Adrenal gland (tissue), 9 donors: ENCODE measurements at regions not wholly inside any gene's neighbourhood (a gene's known extent, or its start where the extent isn't known, plus 50 kb on each side); places are given as distances from the start of the nearest gene placed in this dataset.

Experiments used
- DNase-seq, 7 donors: peaks; one replicate each; pipeline ENCODE4 v3.0.0-alpha.2; 2019 to 2020
- H3K27ac ChIP-seq, 5 donors: fragments of 200-600 bp; sonication (generic) in 4 of 5; 1 replicate in 3 of 5; 2 replicates in 2 of 5; pipeline versions ENCODE4 v1.5.1 to v1.8.0; 2016 to 2020; ENCODE audit warnings: mild to moderate bottlenecking in 1 of 5
- H3K27me3 ChIP-seq: fragments of 200-600 bp; 2 replicates; pipeline ENCODE4 v1.8.0; 2021
- H3K36me3 ChIP-seq, 2 donors: fragments of 200-600 bp; replicated peaks in 1 of 2; 1 replicate in 1 of 2; 2 replicates in 1 of 2; pipeline versions ENCODE4 v1.5.1 to v1.8.0; 2018 to 2022
- H3K4me1 ChIP-seq, 2 donors: fragments of 200-600 bp; replicated peaks in 1 of 2; 1 replicate in 1 of 2; 2 replicates in 1 of 2; pipeline versions ENCODE4 v1.5.1 to v1.8.0; 2018 to 2021
- H3K4me3 ChIP-seq, 4 donors: fragments of 200-600 bp; sonication (generic) in 3 of 4; one replicate each; pipeline ENCODE4 v1.5.1; 2016 to 2018
- H3K9me3 ChIP-seq, 3 donors: fragments of 200-600 bp; sonication (generic) in 1 of 3; replicated peaks in 1 of 3; 1 replicate in 2 of 3; 2 replicates in 1 of 3; pipeline versions ENCODE4 v1.5.1 to v1.8.0; 2016 to 2021
- CTCF ChIP-seq, 6 experiments: fragments of 450-650 bp in 4 of 6; fragments of 200-600 bp in 2 of 6; sonication (generic) in 1 of 6; IDR thresholded peaks; 1 replicate in 5 of 6; 2 replicates in 1 of 6; pipeline versions ENCODE4 v1.5.1 to v1.8.0; 2016 to 2021; ENCODE audit warnings: antibody characterized with exemption in 6 of 6, mild to moderate bottlenecking in 2 of 6, moderate library complexity in 1 of 6
- POLR2A ChIP-seq, 2 donors: fragments of 450-650 bp; IDR thresholded peaks; one replicate each; pipeline ENCODE4 v1.6.1; 2017; ENCODE audit warnings: antibody characterized with exemption in 2 of 2, mild to moderate bottlenecking in 2 of 2, moderate library complexity in 1 of 2
- WGBS, 4 donors: extraction: QIAGEN DNeasy Blood & Tissue Kit in 2 of 4; methylation state at CpG; one replicate each; pipeline versions ENCODE4 v1.1.5 to v1.1.7; 2013 to 2017; 5-methylcytosine and 5-hydroxymethylcytosine counted together
- intact Hi-C, 2 donors: fragments of 100-400 bp; cut with DNase I; formaldehyde crosslinking; loops; one replicate each; pipeline versions ENCODE4 v1.14.1 to v1.15.0; 2022 to 2023
- donor health status: healthy with polysubstance abuse.
- donor health status: Bipolar disorder and iron deficiency.
- donor health status: DM: yes; HTN: yes; CAD: no.
- donor health status: DM: no; HTN: no; CAD: no.
- donor health status: DM: no; HTN: no; CAD: no.

GRCh38 chr1:87902830-87903229 is 574.1 kb downstream of the LMO4 start:
- intact Hi-C loops: no loop called here
- no peaks in the 10 kb centered on the region for H3K4me1 ChIP-seq
- H3K27me3 ChIP-seq: no peaks in the 10 kb centered on the region
- no peaks in the 10 kb centered on the region for H3K36me3 ChIP-seq
- no peaks in the 10 kb centered on the region for H3K9me3 ChIP-seq
- H3K4me3 ChIP-seq: no peak overlapping the region
- TF ChIP-seq CTCF (IDR thresholded peaks at IDR 0.05) (no peak), POLR2A (IDR thresholded peaks at IDR 0.05) (no peak)
- peak in 2 of 7 donors; percentile 1 to 14 for DNase-seq
- 39 to 49% (median 47%) methylated on average over 4 of the region's 4 CpGs for WGBS, 4 donors
- no peak overlapping the region for H3K27ac ChIP-seq

- intact Hi-C loops: no loop called here
- H3K9me3 ChIP-seq: no peaks in the 10 kb centered on the region
- no peak overlapping the region for H3K4me3 ChIP-seq
- no peaks in the 10 kb centered on the region for H3K27me3 ChIP-seq
- TF ChIP-seq POLR2A (IDR thresholded peaks at IDR 0.05) (no peak), CTCF (IDR thresholded peaks at IDR 0.05) (no peak)
- H3K36me3 ChIP-seq: no peaks in the 10 kb centered on the region
- no peaks in the 10 kb centered on the region for H3K4me1 ChIP-seq
- H3K27ac ChIP-seq: no peak overlapping the region
- no peak for DNase-seq
Measured at GRCh38 chr1:87903242-87903641, 574.6 kb downstream of the LMO4 start.

- Histone ChIP-seq H3K4me3 (no peak overlapping the region), H3K4me1 (no peaks in the 10 kb centered on the region), H3K27ac (no peak overlapping the region), H3K27me3 (no peaks in the 10 kb centered on the region), H3K9me3 (no peaks in the 10 kb centered on the region), H3K36me3 (no peaks in the 10 kb centered on the region)
- no peak for DNase-seq
- intact Hi-C loops: no loop called here
- TF ChIP-seq CTCF (IDR thresholded peaks at IDR 0.05) (no peak), POLR2A (IDR thresholded peaks at IDR 0.05) (no peak)
Measured at GRCh38 chr1:87904651-87905050, 576.0 kb downstream of the LMO4 start.

- no peak for DNase-seq
- Histone ChIP-seq H3K4me1 (no peaks in the 10 kb centered on the region), H3K9me3 (no peaks in the 10 kb centered on the region), H3K27me3 (no peaks in the 10 kb centered on the region), H3K4me3 (no peak overlapping the region), H3K27ac (no peak overlapping the region), H3K36me3 (no peaks in the 10 kb centered on the region)
- TF ChIP-seq CTCF (IDR thresholded peaks at IDR 0.05) (no peak), POLR2A (IDR thresholded peaks at IDR 0.05) (no peak)
- 54 to 63% (median 58%) methylated on average over 3 to 4 of the region's 4 CpGs for WGBS, 4 donors
- intact Hi-C loops: no loop called here
Measured at GRCh38 chr1:87905651-87906050, 577.0 kb downstream of the LMO4 start.
